Karpas-422 (cell line): ENCODE measurements at regions not wholly inside any gene's neighbourhood (a gene's known extent, or its start where the extent isn't known, plus 50 kb on each side); places are given as distances from the start of the nearest gene placed in this dataset.
"Not testable (repeated sequence)": the region's sequence is repeated elsewhere in the genome, so short reads cannot be mapped to it uniquely, and the experiment has no call there.

ENCODE experiments used
- DNase-seq: peaks from one replicate; pipeline ENCODE4 v3.0.0-alpha.2; 2015
- H2AFZ ChIP-seq: fragments of 200-600 bp; sonication (generic); 2 replicates; pipeline ENCODE4 v1.6.1; 2014; ENCODE audit warnings: antibody characterized with exemption, low read length, mixed read lengths
- H3K27ac ChIP-seq: fragments of 200-600 bp; sonication (generic); 2 replicates; pipeline ENCODE4 v1.5.1; 2014; ENCODE audit warnings: mild to moderate bottlenecking, low read length, moderate library complexity
- H3K27me3 ChIP-seq: fragments of 200-600 bp; sonication (generic); 2 replicates; pipeline ENCODE4 v1.6.1; 2014; ENCODE audit warnings: low read length, mixed read lengths
- H3K36me3 ChIP-seq: fragments of 200-600 bp; sonication (generic); 2 replicates; pipeline ENCODE4 v1.6.1; 2014; ENCODE audit warnings: low read length, mixed read lengths; ENCODE audit not compliant: insufficient read depth
- H3K4me1 ChIP-seq: fragments of 200-600 bp; sonication (generic); 2 replicates; pipeline ENCODE4 v1.6.1; 2014; ENCODE audit warnings: mild to moderate bottlenecking, low read length, mixed read lengths
- H3K4me2 ChIP-seq: fragments of 200-600 bp; sonication (generic); 2 replicates; pipeline ENCODE4 v1.6.1; 2014; ENCODE audit warnings: low read length, low read depth, mild to moderate bottlenecking; ENCODE audit not compliant: poor library complexity, severe bottlenecking
- H3K4me3 ChIP-seq: fragments of 200-600 bp; sonication (generic); 2 replicates; pipeline ENCODE4 v1.5.1; 2014; ENCODE audit warnings: mild to moderate bottlenecking, antibody characterized with exemption, low read length, mixed read lengths
- H3K79me2 ChIP-seq: fragments of 200-600 bp; sonication (generic); 2 replicates; pipeline ENCODE4 v1.6.1; 2014; ENCODE audit warnings: mild to moderate bottlenecking, low read length, mixed read lengths
- H3K9ac ChIP-seq: fragments of 200-600 bp; sonication (generic); 2 replicates; pipeline ENCODE4 v1.6.0; 2014; ENCODE audit warnings: low read length
- H3K9me2 ChIP-seq: fragments of 200-600 bp; sonication (generic), shearing (Covaris generic); replicated peaks from 2 replicates; pipeline ENCODE4 v1.6.0; 2014; ENCODE audit warnings: mild to moderate bottlenecking, low read length, moderate library complexity; ENCODE audit not compliant: insufficient read depth
- H3K9me3 ChIP-seq: fragments of 300-700, 200-600 bp; sonication (generic); 2 replicates; pipeline ENCODE4 v1.6.1; 2014; ENCODE audit warnings: low read length, mixed read lengths
- H4K20me1 ChIP-seq: fragments of 200-600 bp; sonication (generic); 2 replicates; pipeline ENCODE4 v1.6.1; 2014; ENCODE audit warnings: mild to moderate bottlenecking, antibody characterized with exemption, low read length, low read depth; ENCODE audit not compliant: insufficient read depth

- Histone ChIP-seq H3K27me3 (no peaks in the 10 kb centered on the region), H3K9me2 (no peaks in the 10 kb centered on the region), H3K36me3 (no peaks in the 10 kb centered on the region), H3K27ac (no peak overlapping the region), H3K4me1 (no peaks in the 10 kb centered on the region), H4K20me1 (no peaks in the 10 kb centered on the region), H3K4me2 (no peak overlapping the region), H3K79me2 (no peaks in the 10 kb centered on the region), H2AFZ (no peak overlapping the region), H3K9me3 (peaks cover 39% of the 10 kb centered on the region), H3K4me3 (no peak overlapping the region), H3K9ac (no peak overlapping the region)
- DNase-seq, result no peak
Measured at GRCh38 chr18:67788310-67789164, 272.0 kb upstream of the DSEL start.

DNA sequence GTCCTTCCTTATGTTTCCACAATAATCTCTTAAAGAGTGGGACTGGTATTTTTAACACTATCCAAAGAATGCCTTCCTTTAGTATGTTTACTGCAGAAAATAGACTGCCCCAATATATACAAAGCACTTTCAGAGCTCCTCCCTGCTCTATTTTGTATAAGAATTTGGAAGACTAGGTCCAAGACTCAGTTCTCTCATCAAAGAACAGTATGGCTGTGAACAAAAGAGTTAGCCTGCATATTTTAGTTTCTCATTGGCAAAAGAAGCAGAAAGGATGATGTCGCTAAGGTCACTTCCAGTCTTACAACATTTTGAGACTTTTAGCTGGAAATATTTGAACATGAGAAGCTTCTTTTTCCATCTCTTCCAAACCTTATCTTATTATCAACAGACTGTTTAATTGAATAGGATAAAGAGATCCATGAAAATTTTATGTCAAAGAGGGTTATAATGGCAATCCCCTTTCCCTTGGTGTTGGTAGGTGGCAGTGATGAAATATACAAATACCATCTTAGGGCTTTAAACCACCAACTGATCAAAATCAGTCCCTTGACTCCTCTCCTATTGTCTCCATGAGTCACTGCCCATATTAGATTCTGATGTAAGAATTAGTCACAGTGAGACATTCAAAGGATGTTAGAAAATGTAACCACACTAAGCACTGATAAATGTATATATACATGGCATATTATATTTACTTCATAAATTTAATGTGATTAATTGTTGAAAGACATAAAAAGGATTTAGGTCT lies 266.9 kb upstream of the DSEL start:
- no peak for DNase-seq
- H3K36me3 ChIP-seq, result no peaks in the 10 kb centered on the region
- no peaks in the 10 kb centered on the region for H3K79me2 ChIP-seq
- no peaks in the 10 kb centered on the region for H3K9me2 ChIP-seq
- no peak overlapping the region for H3K9ac ChIP-seq
- no peaks in the 10 kb centered on the region for H3K4me1 ChIP-seq
- H3K4me3 ChIP-seq, result no peak overlapping the region
- H3K4me2 ChIP-seq, result no peak overlapping the region
- no peaks in the 10 kb centered on the region for H3K27me3 ChIP-seq
- H3K9me3 ChIP-seq, result peaks cover 35% of the 10 kb centered on the region
- no peak overlapping the region for H2AFZ ChIP-seq
- H3K27ac ChIP-seq, result no peak overlapping the region
- H4K20me1 ChIP-seq, result no peaks in the 10 kb centered on the region

DNA sequence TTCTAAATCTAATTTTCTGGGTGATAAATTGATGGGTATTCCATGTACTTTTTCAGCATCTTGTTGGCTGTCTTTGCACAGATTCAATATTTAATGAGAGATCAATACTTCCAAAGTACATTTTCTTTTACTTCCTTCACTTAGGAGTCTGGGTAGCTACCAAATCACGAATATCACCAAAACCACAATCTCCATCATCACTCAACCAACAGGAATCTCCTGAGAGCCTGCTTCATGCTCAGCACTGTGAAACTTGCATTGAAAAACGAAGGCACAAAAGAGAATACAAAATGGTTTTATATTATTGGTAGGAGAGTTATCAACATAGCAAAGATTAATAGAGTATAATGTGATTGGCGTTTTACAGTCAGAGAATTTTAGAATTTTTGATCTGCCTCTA lies 261.5 kb upstream of the DSEL start:
- no peak overlapping the region for H3K27ac ChIP-seq
- H3K36me3 ChIP-seq, result no peaks in the 10 kb centered on the region
- H3K4me2 ChIP-seq, result no peak overlapping the region
- H4K20me1 ChIP-seq, result no peaks in the 10 kb centered on the region
- no peak overlapping the region for H3K9ac ChIP-seq
- H3K9me3 ChIP-seq, result peaks cover 35% of the 10 kb centered on the region
- H3K79me2 ChIP-seq, result no peaks in the 10 kb centered on the region
- no peak overlapping the region for H2AFZ ChIP-seq
- no peaks in the 10 kb centered on the region for H3K27me3 ChIP-seq
- no peaks in the 10 kb centered on the region for H3K4me1 ChIP-seq
- no peak for DNase-seq
- no peaks in the 10 kb centered on the region for H3K9me2 ChIP-seq
- H3K4me3 ChIP-seq, result no peak overlapping the region

- Histone ChIP-seq H3K4me2 (no peak overlapping the region), H3K9me2 (no peaks in the 10 kb centered on the region), H3K9ac (no peak overlapping the region), H3K9me3 (peaks cover 40% of the 10 kb centered on the region), H3K79me2 (no peaks in the 10 kb centered on the region), H3K36me3 (no peaks in the 10 kb centered on the region), H3K27ac (no peak overlapping the region), H3K4me3 (no peak overlapping the region), H3K27me3 (no peaks in the 10 kb centered on the region), H4K20me1 (no peaks in the 10 kb centered on the region), H2AFZ (no peak overlapping the region), H3K4me1 (no peaks in the 10 kb centered on the region)
- peak; percentile 42 for DNase-seq
Measured at GRCh38 chr18:67776929-67777328, 260.4 kb upstream of the DSEL start.

DNA sequence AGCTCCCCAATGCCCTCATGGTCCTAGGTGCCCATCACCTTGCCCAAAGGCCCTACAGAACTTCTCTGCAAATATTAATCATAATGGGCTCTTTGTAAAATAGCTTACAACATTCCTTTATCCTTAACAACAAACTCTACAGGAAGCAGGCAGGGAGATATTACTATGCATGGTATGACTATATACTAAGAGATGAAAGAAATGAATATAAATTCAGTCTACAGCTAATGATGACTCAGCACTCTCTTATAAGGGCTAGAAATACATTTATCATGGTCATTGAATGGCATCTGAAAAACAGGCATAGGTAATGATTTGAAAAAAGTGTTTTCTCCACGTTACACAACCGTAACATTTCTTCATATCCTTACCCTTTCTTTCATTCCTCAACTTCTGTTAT lies 254.8 kb upstream of the DSEL start:
- no peak overlapping the region for H2AFZ ChIP-seq
- no peak overlapping the region for H3K9ac ChIP-seq
- DNase-seq, result no peak
- H4K20me1 ChIP-seq, result no peaks in the 10 kb centered on the region
- H3K4me2 ChIP-seq, result no peak overlapping the region
- H3K4me1 ChIP-seq, result no peaks in the 10 kb centered on the region
- no peak overlapping the region for H3K27ac ChIP-seq
- no peaks in the 10 kb centered on the region for H3K9me2 ChIP-seq
- H3K4me3 ChIP-seq, result no peak overlapping the region
- H3K79me2 ChIP-seq, result no peaks in the 10 kb centered on the region
- no peaks in the 10 kb centered on the region for H3K36me3 ChIP-seq
- H3K27me3 ChIP-seq, result no peaks in the 10 kb centered on the region
- peaks cover 56% of the 10 kb centered on the region for H3K9me3 ChIP-seq

- Histone ChIP-seq H2AFZ (0 out of 2 replicates have a peak overlapping the region, but pooled peaks have one; percentile 23), H3K4me1 (no peaks in the 10 kb centered on the region), H3K9me3 (peaks cover 56% of the 10 kb centered on the region), H4K20me1 (no peaks in the 10 kb centered on the region), H3K36me3 (no peaks in the 10 kb centered on the region), H3K9me2 (no peaks in the 10 kb centered on the region), H3K4me2 (no peak overlapping the region), H3K4me3 (no peak overlapping the region), H3K27me3 (no peaks in the 10 kb centered on the region), H3K27ac (no peak overlapping the region), H3K79me2 (no peaks in the 10 kb centered on the region), H3K9ac (no peak overlapping the region)
- no peak for DNase-seq
Measured at GRCh38 chr18:67770520-67770919, 254.0 kb upstream of the DSEL start.

DNA sequence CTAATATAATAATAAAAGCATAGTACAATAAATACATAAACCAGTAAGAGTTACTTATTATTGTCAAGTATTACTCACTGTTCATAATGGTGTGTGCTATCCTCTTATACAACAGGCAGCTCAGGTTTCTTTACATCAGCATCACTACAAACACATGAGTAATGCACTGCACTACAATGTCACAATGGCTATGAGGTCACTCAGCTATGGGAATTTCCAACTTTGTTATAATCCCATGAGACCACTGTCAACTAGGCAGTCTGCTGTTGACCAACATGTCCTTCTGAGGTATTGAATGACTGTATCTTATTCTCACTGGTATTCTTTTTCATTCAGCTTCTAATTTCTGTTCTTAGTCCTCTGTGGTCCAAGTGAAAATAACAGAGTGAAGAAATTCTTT lies 250.4 kb upstream of the DSEL start:
- H3K27ac ChIP-seq, result no peak overlapping the region
- H3K9ac ChIP-seq, result no peak overlapping the region
- H3K79me2 ChIP-seq, result no peaks in the 10 kb centered on the region
- H3K4me2 ChIP-seq, result no peak overlapping the region
- H3K27me3 ChIP-seq, result no peaks in the 10 kb centered on the region
- H3K36me3 ChIP-seq, result no peaks in the 10 kb centered on the region
- H3K4me1 ChIP-seq, result no peaks in the 10 kb centered on the region
- H2AFZ ChIP-seq, result no peak overlapping the region
- no peak overlapping the region for H3K4me3 ChIP-seq
- no peaks in the 10 kb centered on the region for H3K9me2 ChIP-seq
- H3K9me3 ChIP-seq, result peaks cover 42% of the 10 kb centered on the region
- H4K20me1 ChIP-seq, result no peaks in the 10 kb centered on the region
- DNase-seq, result no peak

- H4K20me1 ChIP-seq, DNase-seq, H3K27me3 ChIP-seq, H3K9me2 ChIP-seq, H3K79me2 ChIP-seq, H2AFZ ChIP-seq, H3K27ac ChIP-seq, H3K9ac ChIP-seq, H3K4me2 ChIP-seq, H3K4me3 ChIP-seq, H3K36me3 ChIP-seq, H3K4me1 ChIP-seq: not testable (repeated sequence)
- peaks cover 36% of the 10 kb centered on the region for H3K9me3 ChIP-seq
Measured at GRCh38 chr18:67752211-67752610, 235.7 kb upstream of the DSEL start.
